ENCODE measurements at regions not wholly inside any gene's neighbourhood (a gene's known extent, or its start where the extent isn't known, plus 50 kb on each side); places are given as distances from the start of the nearest gene placed in this dataset.

GRCh38 chr1:232445361-232446106 is 184.4 kb downstream of the SIPA1L2 start:
- Histone ChIP-seq H4K20me1 (ENCODE audit: control insufficient read depth, extremely low read depth, insufficient read depth, low read length) (no peaks in the 10 kb centered on the region), H3K27me3 (ENCODE audit: control insufficient read depth, extremely low read depth, insufficient read depth, low read length) (no peaks in the 10 kb centered on the region), H3K4me2 (ENCODE audit: control insufficient read depth, extremely low read depth, insufficient read depth, low read depth, low read length) (no peak overlapping the region), H3K9me1 (ENCODE audit: control insufficient read depth, extremely low read depth, insufficient read depth, low read length) (no peaks in the 10 kb centered on the region), H3K9me3 (ENCODE audit: control insufficient read depth, low read depth, low read length) (no peaks in the 10 kb centered on the region), H3K79me2 (ENCODE audit: control insufficient read depth, insufficient read depth, low read length) (no peaks in the 10 kb centered on the region), H3K4me1 (ENCODE audit: control insufficient read depth, extremely low read depth, insufficient read depth, low read length) (no peaks in the 10 kb centered on the region), H3K36me3 (ENCODE audit: control insufficient read depth in 2 of 2, extremely low read depth in 1 of 2, insufficient read depth in 2 of 2, low read length in 2 of 2) (no peaks in the 10 kb centered on the region), H3K27ac (ENCODE audit: control insufficient read depth, insufficient read depth, low read length) (no peak overlapping the region), H2AFZ (ENCODE audit: control insufficient read depth, low read length) (no peak overlapping the region), H3K4me3 (ENCODE audit: control insufficient read depth in 2 of 3, extremely low read depth in 1 of 3, insufficient read depth in 2 of 3, low read depth in 1 of 3, low read length in 3 of 3) (no peak overlapping the region), H3K9ac (ENCODE audit: control insufficient read depth, extremely low read depth, insufficient read depth, low read length) (no peak overlapping the region)
- no peak for TF ChIP-seq EZH2 (IDR thresholded peaks at IDR 0.05; ENCODE audit: low read length)
- TF ChIP-seq CTCF (optimal IDR thresholded peaks at IDR 0.05 in 1 of 3, IDR thresholded peaks at IDR 0.05 in 1 of 3, conservative IDR thresholded peaks at IDR 0.05 in 1 of 3; ENCODE audit: extremely low read depth in 1 of 3, insufficient read depth in 2 of 3, low read length in 3 of 3) = no peak
- no peak for DNase-seq (ENCODE audit: low read depth, low spot score)
- FAIRE-seq = no peak
- dilution Hi-C loops (cut with MboI; ENCODE audit: extremely low pct_ligation_motif_present, low sequenced_read_pairs) = no loop called here

- Histone ChIP-seq H2AFZ (ENCODE audit: control insufficient read depth, low read length) (no peak overlapping the region), H3K4me3 (ENCODE audit: control insufficient read depth in 2 of 3, extremely low read depth in 1 of 3, insufficient read depth in 2 of 3, low read depth in 1 of 3, low read length in 3 of 3) (no peak overlapping the region), H4K20me1 (ENCODE audit: control insufficient read depth, extremely low read depth, insufficient read depth, low read length) (no peaks in the 10 kb centered on the region), H3K4me1 (ENCODE audit: control insufficient read depth, extremely low read depth, insufficient read depth, low read length) (no peaks in the 10 kb centered on the region), H3K27ac (ENCODE audit: control insufficient read depth, insufficient read depth, low read length) (no peak overlapping the region), H3K27me3 (ENCODE audit: control insufficient read depth, extremely low read depth, insufficient read depth, low read length) (no peaks in the 10 kb centered on the region), H3K9me3 (ENCODE audit: control insufficient read depth, low read depth, low read length) (no peaks in the 10 kb centered on the region), H3K9ac (ENCODE audit: control insufficient read depth, extremely low read depth, insufficient read depth, low read length) (no peak overlapping the region), H3K9me1 (ENCODE audit: control insufficient read depth, extremely low read depth, insufficient read depth, low read length) (no peaks in the 10 kb centered on the region), H3K36me3 (ENCODE audit: control insufficient read depth in 2 of 2, extremely low read depth in 1 of 2, insufficient read depth in 2 of 2, low read length in 2 of 2) (no peaks in the 10 kb centered on the region), H3K79me2 (ENCODE audit: control insufficient read depth, insufficient read depth, low read length) (no peaks in the 10 kb centered on the region), H3K4me2 (ENCODE audit: control insufficient read depth, extremely low read depth, insufficient read depth, low read depth, low read length) (no peak overlapping the region)
- DNase-seq (ENCODE audit: low read depth, low spot score) (no peak), FAIRE-seq (no peak)
- TF ChIP-seq EZH2 (IDR thresholded peaks at IDR 0.05; ENCODE audit: low read length) (no peak), CTCF (optimal IDR thresholded peaks at IDR 0.05 in 1 of 3, IDR thresholded peaks at IDR 0.05 in 1 of 3, conservative IDR thresholded peaks at IDR 0.05 in 1 of 3; ENCODE audit: extremely low read depth in 1 of 3, insufficient read depth in 2 of 3, low read length in 3 of 3) (no peak)
- dilution Hi-C loops (cut with MboI; ENCODE audit: extremely low pct_ligation_motif_present, low sequenced_read_pairs) = no loop called here
Observed at GRCh38 chr1:232443372-232443771, 186.6 kb downstream of the SIPA1L2 start.

Measured in keratinocyte (primary cell).